ENCODE measurements at regions not wholly inside any gene's neighbourhood (a gene's known extent, or its start where the extent isn't known, plus 50 kb on each side); places are given as distances from the start of the nearest gene placed in this dataset.

GRCh38 chr4:124450851-124451250 is 261.7 kb downstream of the ANKRD50 start:
- no peaks in the 10 kb centered on the region for H3K9me2 ChIP-seq (replicated peaks; ENCODE audit: control insufficient read depth, low read length)
- H3K27ac ChIP-seq (ENCODE audit: low read depth, low read length), result no peak overlapping the region
- H3K9me3 ChIP-seq (ENCODE audit: control insufficient read depth, insufficient read depth, low read length), result no peaks in the 10 kb centered on the region
- H3K27me3 ChIP-seq (ENCODE audit: control insufficient read depth, low read length), result no peaks in the 10 kb centered on the region
- no peaks in the 10 kb centered on the region for H3K36me3 ChIP-seq (ENCODE audit: control insufficient read depth, low read length)
- H3K4me3 ChIP-seq (ENCODE audit: low read length), result no peak overlapping the region
- no peaks in the 10 kb centered on the region for H3F3A ChIP-seq (ENCODE audit: control insufficient read depth, insufficient read depth)
- no peak for TF ChIP-seq EZH2phosphoT487 (IDR thresholded peaks at IDR 0.05; ENCODE audit: borderline replicate concordance, low read length)
- TF ChIP-seq CTCF (IDR thresholded peaks at IDR 0.05; ENCODE audit: low read depth, low read length, poor library complexity, severe bottlenecking), result no peak
- H3K79me2 ChIP-seq (ENCODE audit: control insufficient read depth, low read length), result no peaks in the 10 kb centered on the region
- no peaks in the 10 kb centered on the region for H3K4me1 ChIP-seq (ENCODE audit: control insufficient read depth, low read length)
- no peak overlapping the region for H3K4me2 ChIP-seq (ENCODE audit: low read length)
- no peaks in the 10 kb centered on the region for H4K20me1 ChIP-seq (ENCODE audit: control insufficient read depth, insufficient read depth, low read depth, low read length)

- H4K20me1 ChIP-seq (ENCODE audit: control insufficient read depth, insufficient read depth, low read depth, low read length), result no peaks in the 10 kb centered on the region
- no peaks in the 10 kb centered on the region for H3K4me1 ChIP-seq (ENCODE audit: control insufficient read depth, low read length)
- no peak overlapping the region for H3K4me3 ChIP-seq (ENCODE audit: low read length)
- TF ChIP-seq CTCF (IDR thresholded peaks at IDR 0.05; ENCODE audit: low read depth, low read length, poor library complexity, severe bottlenecking) (no peak), EZH2phosphoT487 (IDR thresholded peaks at IDR 0.05; ENCODE audit: borderline replicate concordance, low read length) (no peak)
- no peaks in the 10 kb centered on the region for H3K79me2 ChIP-seq (ENCODE audit: control insufficient read depth, low read length)
- H3K36me3 ChIP-seq (ENCODE audit: control insufficient read depth, low read length), result no peaks in the 10 kb centered on the region
- H3K4me2 ChIP-seq (ENCODE audit: low read length), result no peak overlapping the region
- H3K9me2 ChIP-seq (replicated peaks; ENCODE audit: control insufficient read depth, low read length), result no peaks in the 10 kb centered on the region
- H3F3A ChIP-seq (ENCODE audit: control insufficient read depth, insufficient read depth), result no peaks in the 10 kb centered on the region
- H3K27me3 ChIP-seq (ENCODE audit: control insufficient read depth, low read length), result no peaks in the 10 kb centered on the region
- H3K9me3 ChIP-seq (ENCODE audit: control insufficient read depth, insufficient read depth, low read length), result no peaks in the 10 kb centered on the region
- H3K27ac ChIP-seq (ENCODE audit: low read depth, low read length), result no peak overlapping the region
These were observed 257.7 kb downstream of the ANKRD50 start for GRCh38 chr4:124454772-124455270.

- Histone ChIP-seq H3K4me3 (ENCODE audit: low read length) (no peak overlapping the region), H3K4me1 (ENCODE audit: control insufficient read depth, low read length) (no peaks in the 10 kb centered on the region), H3K27ac (ENCODE audit: low read depth, low read length) (no peak overlapping the region), H3K4me2 (ENCODE audit: low read length) (no peak overlapping the region), H3K79me2 (ENCODE audit: control insufficient read depth, low read length) (no peaks in the 10 kb centered on the region), H4K20me1 (ENCODE audit: control insufficient read depth, insufficient read depth, low read depth, low read length) (no peaks in the 10 kb centered on the region), H3K27me3 (ENCODE audit: control insufficient read depth, low read length) (no peaks in the 10 kb centered on the region), H3K36me3 (ENCODE audit: control insufficient read depth, low read length) (no peaks in the 10 kb centered on the region), H3K9me3 (ENCODE audit: control insufficient read depth, insufficient read depth, low read length) (no peaks in the 10 kb centered on the region), H3K9me2 (replicated peaks; ENCODE audit: control insufficient read depth, low read length) (no peaks in the 10 kb centered on the region), H3F3A (ENCODE audit: control insufficient read depth, insufficient read depth) (no peaks in the 10 kb centered on the region)
- TF ChIP-seq CTCF (IDR thresholded peaks at IDR 0.05; ENCODE audit: low read depth, low read length, poor library complexity, severe bottlenecking), result no peak
- TF ChIP-seq EZH2phosphoT487 (IDR thresholded peaks at IDR 0.05; ENCODE audit: borderline replicate concordance, low read length), result no peak
These were observed 256.9 kb downstream of the ANKRD50 start for GRCh38 chr4:124455671-124456070.

All from DOHH2 (cell line).